Mesothelial cell of epicardium (in vitro differentiated cells): ENCODE measurements at regions not wholly inside any gene's neighbourhood (a gene's known extent, or its start where the extent isn't known, plus 50 kb on each side); places are given as distances from the start of the nearest gene placed in this dataset.

Source experiments
- DNase-seq, 2 experiments: peaks; one replicate each; pipeline ENCODE4 v3.0.0; 2021; ENCODE audit warnings: low spot score in 2 of 2; ENCODE audit not compliant: unreplicated experiment in 2 of 2
- H3K27ac Mint-ChIP-seq: 2 replicates; pipeline ENCODE4 v1.8.0; 2021; ENCODE audit warnings: mixed read lengths
- H3K27me3 Mint-ChIP-seq: 2 replicates; pipeline ENCODE4 v1.8.0; 2021; ENCODE audit warnings: low read depth, mixed read lengths
- H3K36me3 Mint-ChIP-seq: 2 replicates; pipeline ENCODE4 v1.8.0; 2021; ENCODE audit warnings: mixed read lengths
- H3K4me1 Mint-ChIP-seq: 2 replicates; pipeline ENCODE4 v1.8.0; 2021; ENCODE audit warnings: mixed read lengths
- H3K4me3 Mint-ChIP-seq: 2 replicates; pipeline ENCODE4 v1.8.0; 2021; ENCODE audit warnings: mild to moderate bottlenecking, moderate library complexity, mixed read lengths
- H3K9me3 Mint-ChIP-seq: 2 replicates; pipeline ENCODE4 v1.8.0; 2021; ENCODE audit warnings: mixed read lengths
- TF ChIP-seq, protein P1 (sequence below): fragments of 200-600 bp; sonication (generic); IDR thresholded peaks from one replicate; pipeline ENCODE4 v1.5.0; 2021; ENCODE audit warnings: antibody characterized with exemption; ENCODE audit not compliant: unreplicated experiment

DNA sequence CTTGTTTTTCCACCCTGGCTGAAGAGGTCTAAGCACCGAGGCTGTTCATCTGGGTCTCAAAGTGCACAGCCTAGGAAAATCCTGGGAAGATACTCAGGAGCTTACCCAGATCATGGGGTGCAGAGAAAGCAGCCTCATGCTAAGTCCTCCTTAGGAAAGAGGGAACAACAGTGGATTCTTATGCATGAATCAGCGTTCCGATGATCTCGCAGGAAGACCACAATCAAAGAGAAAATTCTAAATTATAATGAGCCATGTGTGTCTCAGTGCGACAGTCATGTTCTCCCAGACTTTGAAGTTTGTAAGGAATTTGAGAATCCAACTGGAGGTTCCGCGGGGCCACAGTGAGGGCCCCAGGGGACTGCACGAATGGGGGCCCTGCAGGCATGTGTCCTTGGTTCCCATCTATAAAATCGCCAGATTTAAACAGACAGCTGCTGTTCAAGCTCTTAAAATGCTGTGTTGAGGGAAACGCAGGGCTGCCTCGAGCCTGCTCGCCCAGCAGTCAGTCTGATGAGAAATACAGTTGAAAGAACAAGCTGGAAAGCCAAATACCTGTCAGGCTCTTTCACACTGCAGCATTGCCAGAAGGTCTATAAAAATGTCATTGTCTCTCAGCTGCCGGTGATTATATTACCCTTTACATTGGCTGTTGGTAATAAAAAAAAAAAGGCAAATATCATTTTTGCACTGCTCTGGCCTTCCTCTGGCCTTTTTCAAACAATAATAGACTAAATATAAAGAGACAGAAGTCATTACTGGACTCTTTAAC, 152.1 kb downstream of the PMP22 start:
- Mint-ChIP-seq H3K9me3 (peaks cover 11% of the 10 kb centered on the region), H3K27ac (peak overlapping the region; percentile 71), H3K36me3 (no peaks in the 10 kb centered on the region), H3K4me1 (peaks cover 17% of the 10 kb centered on the region), H3K4me3 (no peak overlapping the region), H3K27me3 (peaks cover 12% of the 10 kb centered on the region)
- TF ChIP-seq, protein P1, sequence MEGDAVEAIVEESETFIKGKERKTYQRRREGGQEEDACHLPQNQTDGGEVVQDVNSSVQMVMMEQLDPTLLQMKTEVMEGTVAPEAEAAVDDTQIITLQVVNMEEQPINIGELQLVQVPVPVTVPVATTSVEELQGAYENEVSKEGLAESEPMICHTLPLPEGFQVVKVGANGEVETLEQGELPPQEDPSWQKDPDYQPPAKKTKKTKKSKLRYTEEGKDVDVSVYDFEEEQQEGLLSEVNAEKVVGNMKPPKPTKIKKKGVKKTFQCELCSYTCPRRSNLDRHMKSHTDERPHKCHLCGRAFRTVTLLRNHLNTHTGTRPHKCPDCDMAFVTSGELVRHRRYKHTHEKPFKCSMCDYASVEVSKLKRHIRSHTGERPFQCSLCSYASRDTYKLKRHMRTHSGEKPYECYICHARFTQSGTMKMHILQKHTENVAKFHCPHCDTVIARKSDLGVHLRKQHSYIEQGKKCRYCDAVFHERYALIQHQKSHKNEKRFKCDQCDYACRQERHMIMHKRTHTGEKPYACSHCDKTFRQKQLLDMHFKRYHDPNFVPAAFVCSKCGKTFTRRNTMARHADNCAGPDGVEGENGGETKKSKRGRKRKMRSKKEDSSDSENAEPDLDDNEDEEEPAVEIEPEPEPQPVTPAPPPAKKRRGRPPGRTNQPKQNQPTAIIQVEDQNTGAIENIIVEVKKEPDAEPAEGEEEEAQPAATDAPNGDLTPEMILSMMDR: no peak
- DNase-seq: no peak

DNA sequence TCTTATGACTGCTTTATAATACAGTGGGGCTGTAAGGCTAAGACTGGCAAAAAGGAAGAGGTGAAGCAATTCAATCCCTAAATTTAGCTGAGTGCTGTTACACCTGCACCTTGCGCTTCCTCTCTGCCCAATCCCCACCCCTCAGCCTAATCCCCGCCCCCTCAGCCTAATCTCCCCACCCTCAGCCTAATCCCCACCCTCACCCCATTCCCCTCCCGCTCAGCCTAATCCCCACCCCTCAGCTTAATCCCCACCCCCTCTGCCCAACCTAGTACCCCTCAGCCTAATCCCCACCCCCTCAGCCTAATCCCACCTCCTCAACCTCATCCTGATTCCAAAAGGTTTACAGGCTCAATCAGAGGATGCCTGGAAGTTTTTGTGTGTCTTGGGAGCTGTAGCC, 155.5 kb downstream of the PMP22 start:
- H3K4me1 Mint-ChIP-seq: peaks cover 17% of the 10 kb centered on the region
- no peak for DNase-seq
- no peak overlapping the region for H3K27ac Mint-ChIP-seq
- no peaks in the 10 kb centered on the region for H3K36me3 Mint-ChIP-seq
- TF ChIP-seq, protein P1: no peak
- H3K27me3 Mint-ChIP-seq: peaks cover 8% of the 10 kb centered on the region
- H3K4me3 Mint-ChIP-seq: no peak overlapping the region
- no peaks in the 10 kb centered on the region for H3K9me3 Mint-ChIP-seq

GRCh38 chr17:15108992-15109391, 156.1 kb downstream of the PMP22 start:
- Mint-ChIP-seq H3K4me3 (no peak overlapping the region), H3K4me1 (peaks cover 16% of the 10 kb centered on the region)
- DNase-seq: no peak

DNA sequence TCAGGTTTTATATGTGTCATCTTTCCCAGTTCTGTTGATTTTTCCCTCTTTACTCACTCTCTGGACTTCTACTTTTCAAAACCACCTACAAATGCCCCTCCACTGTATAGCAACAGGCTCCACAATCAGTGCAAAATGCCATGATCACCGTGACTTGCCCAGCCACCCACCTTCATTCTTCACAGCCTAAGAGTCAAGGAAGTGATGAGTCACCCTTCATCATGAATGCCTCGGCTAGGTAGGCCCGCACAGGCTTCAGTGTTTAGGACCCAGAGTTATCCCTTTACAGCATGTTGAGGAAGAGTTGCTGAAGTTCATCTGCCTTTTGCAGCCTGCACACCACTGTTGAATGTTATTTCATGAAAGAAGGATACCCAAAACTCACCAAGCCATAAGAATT, 158.6 kb downstream of the PMP22 start:
- Mint-ChIP-seq H3K36me3 (no peaks in the 10 kb centered on the region), H3K4me1 (no peaks in the 10 kb centered on the region), H3K4me3 (no peak overlapping the region), H3K9me3 (no peaks in the 10 kb centered on the region), H3K27ac (no peak overlapping the region), H3K27me3 (peaks cover 5% of the 10 kb centered on the region)
- TF ChIP-seq, protein P1: no peak
- DNase-seq: no peak

More at GRCh38 chr17:15108992-15109391, 156.1 kb downstream of the PMP22 start:
- peaks cover 8% of the 10 kb centered on the region for H3K27me3 Mint-ChIP-seq
- no peak overlapping the region for H3K27ac Mint-ChIP-seq
- H3K9me3 Mint-ChIP-seq: no peaks in the 10 kb centered on the region
- no peaks in the 10 kb centered on the region for H3K36me3 Mint-ChIP-seq
- TF ChIP-seq, protein P1: no peak

GRCh38 chr17:15103785-15104184, 161.3 kb downstream of the PMP22 start:
- H3K9me3 Mint-ChIP-seq: no peaks in the 10 kb centered on the region
- TF ChIP-seq, protein P1: no peak
- H3K4me3 Mint-ChIP-seq: no peak overlapping the region
- H3K27me3 Mint-ChIP-seq: peaks cover 10% of the 10 kb centered on the region
- no peaks in the 10 kb centered on the region for H3K4me1 Mint-ChIP-seq
- no peak overlapping the region for H3K27ac Mint-ChIP-seq
- no peak for DNase-seq
- H3K36me3 Mint-ChIP-seq: no peaks in the 10 kb centered on the region

- Mint-ChIP-seq H3K27me3 (peaks cover 26% of the 10 kb centered on the region), H3K4me3 (no peak overlapping the region), H3K36me3 (no peaks in the 10 kb centered on the region), H3K9me3 (no peaks in the 10 kb centered on the region), H3K4me1 (no peaks in the 10 kb centered on the region), H3K27ac (no peak overlapping the region)
- DNase-seq: no peak
- TF ChIP-seq, protein P1: no peak
These were observed 164.0 kb downstream of the PMP22 start for GRCh38 chr17:15101175-15101574.
